Stimulated activated CD4-positive, alpha-beta T cell treated with anti-CD3 and anti-CD28 coated beads, Interleukin-15, amount 100 ng/mL, for 48 hours (primary cell): ENCODE measurements at regions not wholly inside any gene's neighbourhood (a gene's known extent, or its start where the extent isn't known, plus 50 kb on each side); places are given as distances from the start of the nearest gene placed in this dataset.
"Not testable (repeated sequence)": the region's sequence is repeated elsewhere in the genome, so short reads cannot be mapped to it uniquely, and the experiment has no call there.

ENCODE experiments used
- DNase-seq, 2 donors: peaks; one replicate each; pipeline ENCODE4 v3.0.0-alpha.2; 2020; ENCODE audit warnings: low read depth in 2 of 2

GRCh38 chrX:25442499-25442898, 426.7 kb upstream of the ARX start:
- no peak for DNase-seq

DNA sequence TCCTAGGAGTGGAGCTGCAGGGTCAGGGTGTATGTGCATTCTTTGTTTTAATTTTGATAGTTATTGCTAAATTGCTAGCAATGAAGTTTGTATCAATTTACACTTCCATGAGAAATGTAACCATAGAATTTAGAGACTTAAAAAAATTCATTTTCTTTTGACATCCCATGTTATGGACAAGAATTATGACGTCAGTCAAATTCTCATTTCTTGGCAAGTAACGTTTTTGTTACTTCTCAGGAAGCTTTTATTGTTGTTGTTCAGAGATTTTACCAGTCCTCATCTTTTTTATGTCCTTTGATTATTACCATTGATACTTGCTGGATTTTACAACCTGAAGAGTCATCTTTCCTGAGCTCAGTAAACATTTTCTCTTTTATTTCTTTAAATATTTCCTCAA, 417.5 kb upstream of the ARX start:
- no peak for DNase-seq

DNA sequence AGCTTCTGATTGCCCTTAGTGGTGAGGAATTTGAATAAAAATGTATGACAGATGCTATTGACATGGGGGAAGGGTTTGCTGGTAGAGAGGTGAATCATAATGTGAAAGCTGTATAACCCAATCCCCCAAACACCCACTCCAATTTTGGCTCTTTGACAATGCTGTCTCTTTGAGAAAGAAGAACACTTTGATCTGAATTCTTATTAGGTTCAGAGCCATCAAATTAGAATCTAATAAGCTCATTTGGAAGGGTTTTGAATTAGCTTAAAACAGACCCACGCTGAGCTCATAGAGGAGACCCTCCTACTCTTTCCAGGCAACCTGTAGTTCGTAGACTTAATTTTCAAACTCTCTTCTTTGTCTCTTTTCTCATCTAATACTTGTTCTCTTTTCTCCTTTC, 416.6 kb upstream of the ARX start:
- no peak for DNase-seq

GRCh38 chrX:25427873-25428555, 412.2 kb upstream of the ARX start:
- no peak for DNase-seq

GRCh38 chrX:25404163-25404562, 388.4 kb upstream of the ARX start:
- DNase-seq: not testable (repeated sequence)

DNA sequence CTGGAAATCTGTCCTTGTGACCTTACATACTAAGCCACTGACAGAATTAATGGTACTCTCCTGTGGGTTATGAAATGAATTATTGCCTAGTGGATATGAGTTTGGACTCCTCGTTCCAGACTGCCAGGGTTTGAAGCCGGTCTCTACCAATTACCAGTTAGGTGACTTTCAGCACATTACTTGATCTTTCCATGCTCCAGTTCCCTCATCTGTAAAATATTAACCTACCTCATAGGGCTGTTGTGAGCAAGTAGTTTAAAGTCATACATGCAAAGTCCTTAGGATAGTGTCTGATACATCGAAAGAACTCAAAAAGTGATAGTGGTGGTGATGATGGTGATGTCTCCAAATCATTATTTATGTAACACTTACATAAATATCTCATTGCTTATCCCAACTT, 373.5 kb upstream of the ARX start:
- no peak for DNase-seq

GRCh38 chrX:25383196-25383595, 367.4 kb upstream of the ARX start:
- DNase-seq: no peak

DNA sequence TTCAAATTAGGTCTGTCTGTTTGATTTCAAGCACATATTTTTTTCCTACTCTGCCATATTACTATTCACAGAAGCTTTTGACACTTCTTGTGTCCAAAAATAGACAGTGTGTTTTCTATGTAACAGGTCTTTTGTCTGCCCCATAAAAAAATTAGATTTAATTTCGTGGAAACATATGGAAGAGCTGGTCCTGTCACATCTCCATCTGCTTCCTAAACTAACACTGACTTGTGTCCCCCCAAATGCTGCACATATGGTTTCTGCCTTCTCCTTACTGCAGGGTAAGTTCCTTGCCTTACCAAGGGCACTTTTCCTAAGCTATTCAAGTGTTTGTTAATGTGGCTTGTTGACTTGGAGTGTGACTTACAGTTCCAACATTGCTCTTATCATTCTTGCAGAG, 340.7 kb upstream of the ARX start:
- no peak for DNase-seq

GRCh38 chrX:25344161-25344936, 328.6 kb upstream of the ARX start:
- DNase-seq: no peak

GRCh38 chrX:25343060-25343459, 327.3 kb upstream of the ARX start:
- DNase-seq: no peak

DNA sequence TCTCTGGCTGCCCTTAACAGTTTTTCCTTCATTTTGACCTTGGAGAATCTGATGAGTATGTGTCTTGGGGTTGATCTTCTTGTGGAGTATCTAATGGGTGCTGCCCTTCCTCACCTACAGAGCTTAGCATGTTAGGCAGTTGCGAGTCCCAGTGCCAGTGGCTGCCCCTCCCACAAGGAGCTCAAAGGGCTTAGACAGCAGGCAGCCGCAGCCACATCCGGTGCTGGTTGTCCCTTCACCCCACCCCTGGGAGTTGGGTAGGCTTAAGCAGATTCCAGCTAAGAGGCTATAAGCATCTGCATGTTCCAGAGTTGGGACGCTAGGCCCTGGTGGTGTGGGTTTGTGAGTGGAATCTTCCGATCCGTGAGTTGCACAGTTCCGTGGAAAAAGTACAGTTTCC, 322.1 kb upstream of the ARX start:
- DNase-seq: no peak

- no peak for DNase-seq
Measured at GRCh38 chrX:25300994-25301393, 285.2 kb upstream of the ARX start.

DNA sequence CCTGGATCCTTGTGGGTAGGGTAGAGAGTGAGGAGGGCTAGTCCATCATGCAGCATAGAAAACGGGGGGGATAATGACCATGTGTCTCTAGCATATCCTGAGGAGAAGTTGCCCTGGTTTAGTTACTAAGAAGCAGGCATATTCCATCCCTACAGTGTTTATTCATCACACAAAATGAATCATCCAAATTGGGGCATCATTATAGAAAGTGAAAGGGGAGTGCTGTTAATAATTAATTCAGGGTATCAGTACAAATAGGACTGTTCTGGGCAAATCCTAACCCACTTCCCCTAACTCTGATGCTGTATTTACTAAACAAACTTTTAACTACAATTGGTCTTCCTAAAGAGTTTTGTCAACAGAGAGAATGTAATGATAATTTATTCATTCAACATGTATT, 281.1 kb upstream of the ARX start:
- DNase-seq: no peak

DNA sequence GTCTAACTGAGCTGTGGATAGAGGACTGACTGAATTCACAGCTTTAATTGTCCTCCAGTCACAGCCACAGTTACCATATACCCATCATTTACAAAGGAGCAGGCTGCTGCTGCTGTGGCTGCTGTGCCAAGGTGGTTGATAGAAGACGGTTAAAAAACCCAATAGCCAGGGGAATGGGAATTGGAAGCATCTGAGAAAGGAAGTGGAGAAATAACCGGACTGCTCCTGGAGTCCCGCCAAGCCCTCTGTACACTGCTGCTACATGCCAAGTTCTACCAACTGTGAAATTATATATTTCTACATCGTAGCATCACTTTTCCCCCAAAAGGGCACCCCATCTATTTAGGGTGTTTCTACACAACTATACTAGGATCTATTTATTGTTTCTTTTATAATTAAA, 279.7 kb upstream of the ARX start:
- DNase-seq: no peak

DNA sequence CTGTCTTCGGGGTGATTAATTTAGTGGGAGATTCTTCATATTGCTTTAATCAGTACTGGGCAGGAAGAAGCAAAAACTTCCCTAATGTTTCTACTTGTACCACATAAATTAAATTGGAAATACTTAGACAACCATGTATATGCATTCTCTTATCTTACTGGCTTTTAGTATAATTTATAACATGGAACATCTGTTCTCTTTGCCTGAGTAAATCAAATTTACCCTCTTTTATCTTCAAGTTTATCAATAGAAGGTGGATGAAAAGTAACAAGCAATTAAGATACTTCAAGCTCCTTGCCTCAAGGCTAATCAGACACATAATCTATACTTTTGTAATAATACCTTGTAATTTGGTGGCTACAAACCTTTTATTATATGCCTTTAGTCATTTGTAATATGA, 274.4 kb upstream of the ARX start:
- DNase-seq: no peak

DNA sequence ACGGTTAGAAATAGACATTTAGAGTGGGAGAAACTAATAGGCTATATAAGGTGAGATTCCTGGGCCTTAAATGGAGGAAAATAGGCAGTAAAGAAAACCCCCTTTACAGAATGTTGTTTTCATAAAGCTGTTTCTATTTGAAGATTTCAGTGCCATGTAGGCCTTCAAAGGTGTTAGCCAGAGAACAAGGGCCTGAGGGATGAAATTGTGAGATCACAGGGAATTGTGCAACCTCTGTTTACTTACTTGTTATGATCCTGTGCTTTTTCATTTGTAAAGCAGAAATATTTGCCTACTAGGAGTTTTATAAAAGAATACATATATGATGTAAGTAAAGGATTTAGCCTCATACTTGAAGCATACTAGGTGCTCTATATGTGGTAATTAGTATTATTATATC, 272.9 kb upstream of the ARX start:
- no peak for DNase-seq

DNA sequence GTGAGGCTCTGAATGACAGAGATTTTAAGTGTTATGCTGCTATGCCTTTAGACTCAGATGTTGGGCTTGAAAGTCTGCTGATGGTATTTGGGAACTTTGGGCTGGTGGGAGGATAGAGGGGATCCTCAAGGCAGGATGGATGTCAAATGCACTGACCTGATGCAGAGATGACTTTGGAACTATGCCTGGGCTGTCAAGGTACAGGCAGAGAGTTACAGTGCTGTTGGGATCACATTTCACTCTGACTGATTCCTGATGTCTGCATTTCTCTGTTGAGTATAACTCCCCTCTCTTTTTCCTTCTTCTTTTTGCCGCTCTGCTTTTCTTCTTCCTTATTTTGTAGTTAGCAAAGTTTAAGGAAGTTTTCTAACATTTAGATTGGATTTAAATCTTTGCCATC, 271.8 kb upstream of the ARX start:
- DNase-seq: no peak

- DNase-seq: no peak
Measured at GRCh38 chrX:25285598-25285997, 269.8 kb upstream of the ARX start.

DNA sequence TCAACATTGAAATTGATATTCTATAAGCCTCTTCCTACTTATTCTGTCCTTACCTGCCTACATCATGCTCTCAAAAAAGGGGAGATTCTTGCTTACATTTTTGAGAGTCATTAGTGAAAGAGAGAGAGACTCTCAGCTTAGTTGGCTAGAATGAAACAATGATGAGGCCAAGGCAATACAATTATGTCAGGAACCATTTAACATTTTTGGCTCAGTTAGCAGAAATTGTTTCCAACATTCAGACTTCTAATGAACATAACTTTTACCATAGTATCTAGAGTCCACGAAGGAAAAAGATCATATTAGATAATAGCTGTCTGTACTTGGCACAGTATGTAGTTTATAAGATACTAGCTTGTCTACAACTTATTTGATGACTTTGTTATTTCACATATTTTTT, 263.7 kb upstream of the ARX start:
- no peak for DNase-seq

DNA sequence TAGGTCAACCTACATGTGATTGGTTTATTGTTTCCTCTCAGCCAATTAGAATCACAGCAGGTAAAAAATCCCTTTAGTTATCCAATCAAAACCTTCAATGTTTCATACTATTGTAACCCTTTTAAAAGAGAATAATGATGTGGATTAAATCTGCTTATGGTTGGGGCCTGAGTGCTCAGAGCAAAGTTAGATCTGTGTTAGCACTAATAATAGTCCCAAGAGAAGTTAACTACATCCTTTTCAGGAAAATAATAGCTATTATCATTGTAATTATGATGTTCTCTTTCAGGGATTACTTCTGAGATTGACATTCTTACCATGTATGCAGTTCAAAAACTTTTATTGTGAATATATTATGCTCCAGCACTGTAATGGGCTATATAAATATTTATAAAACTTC, 262.6 kb upstream of the ARX start:
- DNase-seq: no peak

DNA sequence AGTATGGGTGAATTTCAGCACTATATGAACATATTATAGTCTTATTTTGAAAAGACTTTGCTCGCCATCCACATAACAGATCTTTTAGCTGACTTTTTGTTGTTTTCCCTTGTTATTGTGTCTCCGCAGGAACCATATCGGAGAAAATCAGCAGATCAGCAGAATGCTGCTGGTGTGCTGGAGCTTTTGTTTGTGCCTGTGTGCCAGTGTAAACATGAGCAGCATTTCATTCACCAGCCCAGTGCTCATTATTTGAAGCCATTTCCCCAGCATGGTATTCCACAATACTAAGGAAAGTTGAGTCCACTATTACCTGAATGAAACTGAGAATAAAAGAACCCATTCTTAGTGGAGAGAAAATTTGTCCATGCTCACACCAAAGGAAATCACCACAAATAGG, 261.8 kb upstream of the ARX start:
- DNase-seq: no peak

DNA sequence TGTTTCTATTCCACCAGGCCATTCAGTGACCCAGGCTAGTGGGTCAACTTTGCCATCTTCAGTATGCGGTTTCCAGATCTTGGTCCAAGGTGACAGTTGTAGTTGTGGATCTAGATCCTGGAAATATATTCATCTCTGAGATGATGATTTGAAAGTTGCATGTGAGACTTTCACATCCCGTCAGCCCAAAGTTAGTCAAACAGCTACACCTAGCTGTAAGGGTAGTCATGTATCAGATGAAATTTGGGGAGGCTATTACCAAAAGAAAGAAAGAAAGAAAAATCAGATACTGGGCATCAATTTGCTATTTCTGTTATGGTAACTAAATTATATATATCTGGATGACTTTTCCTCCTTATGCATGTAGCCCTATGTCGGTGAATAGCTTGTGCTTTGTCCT, 259.4 kb upstream of the ARX start:
- no peak for DNase-seq

- no peak for DNase-seq
Measured at GRCh38 chrX:25241461-25241860, 225.7 kb upstream of the ARX start.

GRCh38 chrX:25226151-25226550, 210.4 kb upstream of the ARX start:
- DNase-seq: no peak
